ENCODE measurements at regions not wholly inside any gene's neighbourhood (a gene's known extent, or its start where the extent isn't known, plus 50 kb on each side); places are given as distances from the start of the nearest gene placed in this dataset.
"Not testable (repeated sequence)": the region's sequence is repeated elsewhere in the genome, so short reads cannot be mapped to it uniquely, and the experiment has no call there.

DNA sequence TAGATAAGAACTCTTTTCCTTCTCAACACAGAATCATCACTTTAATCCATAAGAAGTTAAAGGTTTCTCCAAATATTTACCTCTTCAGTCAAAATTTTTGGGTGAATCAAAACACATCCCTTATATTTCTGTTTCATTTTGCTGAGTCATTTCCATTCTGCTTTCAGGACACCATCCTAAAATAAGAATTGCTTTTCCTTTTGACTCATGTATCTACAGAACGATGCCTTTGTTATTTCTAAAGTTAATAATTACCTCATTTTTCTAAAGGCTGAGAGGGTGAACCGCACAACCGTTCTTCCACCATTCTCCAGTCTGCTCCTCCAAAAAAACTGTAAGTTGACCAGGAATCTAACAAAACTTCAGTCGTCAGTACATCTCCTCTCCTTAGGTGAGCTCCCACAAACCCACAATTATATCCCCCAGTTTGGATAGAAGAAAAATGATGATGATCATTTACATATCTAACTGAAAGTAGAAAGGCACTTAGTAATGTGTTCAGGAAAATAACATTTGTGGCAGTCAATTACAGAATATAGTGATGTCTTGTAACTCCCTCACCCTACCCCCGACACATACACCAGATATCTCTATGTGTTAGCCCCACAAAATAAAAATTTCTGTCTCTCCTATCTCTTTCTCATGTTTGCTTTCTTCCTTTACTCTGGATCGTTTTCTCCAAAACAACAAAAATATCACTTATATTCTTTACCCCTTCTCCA lies 162.5 kb downstream of the RAD51AP2 start:
- DNase-seq: no peak

GRCh38 chr2:17353263-17353662 lies 165.0 kb downstream of the RAD51AP2 start:
- DNase-seq: no peak

- DNase-seq: not testable (repeated sequence)
Observed at GRCh38 chr2:17342692-17343091, 175.5 kb downstream of the RAD51AP2 start.

DNA sequence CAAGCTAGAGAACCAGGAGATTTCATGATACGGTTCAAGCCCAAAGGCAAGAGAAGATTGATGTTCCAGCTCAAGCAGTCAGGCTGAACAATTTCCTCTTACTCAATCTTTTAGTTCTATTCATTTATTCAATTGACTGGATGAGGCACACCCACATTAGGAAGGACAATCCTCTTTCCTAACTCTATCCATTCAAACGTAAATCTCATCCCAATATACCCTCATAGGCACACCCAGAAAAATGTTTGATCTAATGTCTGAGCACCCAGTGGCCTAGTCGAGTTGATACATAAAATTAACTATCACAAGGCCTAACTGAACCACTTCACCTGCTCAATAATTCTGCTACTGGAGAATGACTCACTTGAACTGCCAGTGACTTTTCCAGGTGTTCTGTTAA lies 180.7 kb downstream of the RAD51AP2 start:
- DNase-seq: no peak

- DNase-seq: no peak
Observed at GRCh38 chr2:17336458-17336857, 181.8 kb downstream of the RAD51AP2 start.

DNA sequence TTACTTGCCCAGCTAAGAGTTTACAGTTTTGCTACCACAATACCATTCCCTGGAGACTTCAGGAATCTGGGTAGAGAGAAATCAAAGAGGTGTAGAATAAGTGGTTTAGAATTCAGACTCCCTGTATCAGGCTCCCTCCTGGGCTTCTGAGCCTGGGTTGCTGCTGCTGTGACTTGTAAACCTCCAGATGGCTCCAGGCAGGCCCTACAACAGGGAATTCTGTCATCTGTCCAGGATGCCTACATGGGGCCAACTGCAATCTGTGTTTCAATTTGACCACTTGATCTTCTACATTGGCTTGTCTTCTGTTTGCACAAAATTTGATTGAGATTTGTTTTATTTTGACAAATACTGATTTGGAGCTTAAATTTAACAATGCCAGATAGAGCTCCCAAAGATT lies 183.9 kb downstream of the RAD51AP2 start:
- DNase-seq: no peak

GRCh38 chr2:17331636-17332035 lies 186.6 kb downstream of the RAD51AP2 start:
- DNase-seq: no peak

DNA sequence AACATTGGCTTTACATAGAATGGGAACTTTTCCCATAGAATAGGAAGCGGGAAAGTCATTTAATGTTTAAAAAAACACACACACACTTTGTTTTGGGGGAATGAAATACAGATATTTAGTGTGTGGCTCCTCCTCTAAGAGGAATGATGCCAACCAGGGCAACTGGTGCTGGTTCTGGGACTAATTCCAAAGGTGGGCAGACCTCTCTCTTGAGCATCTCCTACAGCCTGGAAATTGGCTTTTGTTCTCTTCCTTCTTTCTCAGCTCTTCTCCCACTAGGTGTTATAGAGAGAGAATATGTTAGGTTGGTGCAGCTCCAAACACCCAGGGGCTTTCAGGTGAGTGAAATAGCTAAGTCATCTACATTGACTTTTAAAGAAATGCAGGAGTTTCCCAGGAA lies 190.1 kb downstream of the RAD51AP2 start:
- DNase-seq: no peak

GRCh38 chr2:17327649-17328048 lies 190.6 kb downstream of the RAD51AP2 start:
- DNase-seq: no peak

DNA sequence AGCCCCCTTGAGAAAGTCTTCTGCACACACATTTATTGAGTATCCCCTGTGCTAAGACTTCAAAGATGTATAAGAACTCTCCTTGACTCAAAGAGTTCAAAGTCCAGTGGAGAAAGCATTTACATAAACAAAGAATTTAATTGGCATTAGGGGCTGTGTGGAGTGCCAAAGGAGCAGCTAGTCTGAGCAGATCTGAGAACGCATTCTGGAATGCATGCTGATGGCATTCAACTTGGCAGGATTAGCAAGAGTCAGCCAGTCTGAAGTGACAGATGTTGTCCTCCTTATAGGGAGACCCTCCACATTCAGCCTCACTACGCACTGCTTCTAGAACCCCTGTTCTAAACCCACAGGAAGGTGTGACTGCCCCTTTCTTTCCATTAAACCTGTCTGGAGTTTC lies 191.5 kb downstream of the RAD51AP2 start:
- no peak for DNase-seq

DNA sequence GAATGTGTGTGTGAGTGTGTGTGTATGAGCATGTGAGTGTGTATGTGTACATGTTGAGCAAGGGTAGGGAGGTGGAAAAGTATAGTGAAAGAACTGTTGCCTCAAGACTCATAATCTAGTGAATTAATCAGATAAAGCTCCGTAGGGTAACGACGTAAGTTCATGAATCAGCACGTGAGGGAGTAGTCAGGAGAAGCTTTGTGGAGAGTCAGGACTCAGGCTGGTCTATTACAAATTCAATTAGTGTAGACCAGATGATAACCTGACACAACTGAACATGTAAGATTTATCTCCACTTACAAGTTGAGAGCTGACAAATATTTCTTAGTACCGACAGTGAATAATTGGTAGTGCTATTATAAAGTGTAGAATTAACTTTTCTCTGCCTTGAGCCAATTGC lies 194.5 kb downstream of the RAD51AP2 start:
- DNase-seq: no peak

DNA sequence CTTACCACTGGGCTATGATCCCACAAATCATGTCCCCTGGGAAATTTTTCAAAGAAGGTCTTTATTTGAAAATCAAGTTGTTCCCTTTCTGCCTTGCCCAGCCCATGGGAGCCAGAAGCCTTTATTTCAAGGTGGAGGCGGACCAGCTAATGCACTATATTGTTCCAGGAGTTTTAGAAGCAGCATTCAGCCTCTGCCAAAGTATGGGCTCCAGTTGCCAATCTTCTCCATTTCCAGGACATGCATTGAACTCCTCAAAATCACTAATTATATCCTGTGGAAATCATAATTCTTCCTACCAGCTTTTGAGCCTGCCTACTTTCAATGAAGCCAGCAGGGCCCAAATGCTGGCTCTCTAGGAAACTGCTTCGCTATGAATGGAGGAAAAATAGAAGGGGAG lies 195.8 kb downstream of the RAD51AP2 start:
- DNase-seq: no peak

DNA sequence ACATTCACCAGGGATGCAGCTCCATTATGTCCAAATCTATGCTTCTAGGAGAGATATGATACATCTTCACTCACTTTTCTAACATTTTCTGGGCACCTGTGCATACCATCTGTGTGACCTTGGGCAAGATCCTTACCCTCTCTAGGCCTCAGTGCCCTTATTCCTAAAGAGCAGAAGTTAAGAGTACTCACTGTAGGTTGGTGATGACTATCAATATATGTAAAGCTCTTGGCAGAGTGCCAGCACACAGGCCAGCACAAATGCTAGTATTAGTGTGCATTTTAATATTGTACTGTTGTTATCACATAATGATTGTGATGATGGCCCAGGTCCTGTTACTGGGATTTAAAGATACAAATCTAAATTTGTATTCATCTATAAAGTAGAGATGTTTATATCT lies 199.2 kb downstream of the RAD51AP2 start:
- DNase-seq: no peak

DNA sequence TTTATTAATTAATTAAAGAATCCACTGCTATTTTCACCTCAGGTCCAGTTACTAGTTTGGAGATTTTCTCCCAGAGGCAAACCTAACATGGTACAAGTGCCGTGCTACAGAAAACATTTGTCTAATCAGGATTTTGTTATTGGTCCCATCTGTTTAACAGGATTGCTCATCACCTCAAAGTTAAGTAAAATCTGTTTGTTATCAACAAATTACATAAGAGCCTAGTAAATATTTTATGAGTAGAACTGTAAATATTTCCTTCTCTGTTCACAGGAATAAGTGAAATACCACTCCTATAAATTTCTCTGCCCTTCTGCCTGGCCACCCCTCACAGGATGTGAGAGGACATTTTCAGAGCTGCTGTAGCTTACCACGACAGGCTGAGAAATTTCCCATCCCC lies 200.2 kb downstream of the RAD51AP2 start:
- no peak for DNase-seq

- DNase-seq: no peak
Observed at GRCh38 chr2:17317439-17317976, 200.7 kb downstream of the RAD51AP2 start.

DNA sequence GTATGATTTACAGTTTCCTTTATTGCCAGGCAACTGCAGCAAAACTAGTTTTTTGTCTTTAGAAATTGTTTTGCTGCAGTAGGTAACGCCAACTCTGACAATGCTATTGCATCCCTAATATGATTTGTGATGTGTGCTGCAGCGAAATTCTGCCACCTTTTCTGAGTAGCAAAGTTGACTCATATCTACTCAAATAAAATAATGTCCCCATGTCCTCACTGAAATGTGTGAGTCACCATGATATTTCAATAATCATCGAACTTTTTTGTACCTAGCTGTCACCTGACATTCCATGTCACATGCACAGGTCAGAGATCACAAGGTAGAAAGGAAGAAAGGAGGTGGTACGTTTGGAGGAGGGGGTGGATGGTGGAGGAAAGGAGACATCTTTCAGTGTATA lies 205.0 kb downstream of the RAD51AP2 start:
- DNase-seq: no peak

- no peak for DNase-seq
Observed at GRCh38 chr2:17311771-17312511, 206.3 kb downstream of the RAD51AP2 start.

DNA sequence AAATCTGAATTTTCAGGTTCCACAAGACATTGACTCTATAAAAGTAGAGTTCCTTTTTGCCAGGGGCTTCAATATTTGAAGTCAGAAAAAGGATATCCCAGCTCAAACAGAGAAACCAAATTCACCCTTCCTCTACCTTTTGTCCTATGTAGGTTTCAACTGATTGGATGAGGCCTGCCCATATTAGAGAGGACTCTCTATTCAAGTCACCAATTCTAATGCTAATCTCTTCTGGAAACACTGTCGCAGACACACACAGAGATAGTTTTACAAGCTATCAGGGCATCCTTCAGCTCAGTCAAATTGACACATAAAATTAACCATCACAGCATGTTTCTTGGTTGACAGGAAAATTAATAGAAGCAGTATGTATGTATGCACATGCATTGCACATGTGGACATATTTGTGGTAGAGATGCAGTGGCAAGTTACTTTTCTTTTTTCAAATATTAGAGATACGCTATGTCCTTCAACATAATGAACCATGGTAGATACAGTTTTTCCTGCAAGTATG lies 207.1 kb downstream of the RAD51AP2 start:
- DNase-seq: no peak

DNA sequence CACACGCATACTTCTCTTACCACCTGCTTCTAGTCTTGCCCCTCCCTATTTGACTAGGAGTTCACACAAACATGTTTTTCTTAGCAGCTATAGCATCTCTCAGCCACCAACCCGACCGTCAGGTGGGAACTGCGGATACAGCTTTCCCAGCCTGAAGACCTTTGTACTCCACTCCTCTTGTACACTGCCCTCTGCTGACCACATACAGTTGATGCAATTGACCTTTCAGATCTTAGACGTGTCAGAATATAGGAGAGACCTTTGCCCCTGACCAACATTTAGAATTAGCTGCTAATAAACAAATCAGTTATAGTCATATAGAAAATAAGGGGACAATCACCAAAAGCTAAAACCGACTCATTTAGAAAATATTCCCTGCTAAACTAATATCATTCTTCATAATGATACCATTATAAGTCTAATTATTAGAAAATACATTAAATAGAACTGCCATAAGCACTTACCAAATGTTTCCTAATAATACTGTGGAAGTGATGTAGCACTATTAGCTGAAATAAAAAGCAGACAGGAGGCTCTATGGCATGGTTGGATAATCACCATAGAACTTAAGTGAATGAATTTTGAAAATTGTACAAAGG lies 208.4 kb downstream of the RAD51AP2 start:
- DNase-seq: no peak

DNA sequence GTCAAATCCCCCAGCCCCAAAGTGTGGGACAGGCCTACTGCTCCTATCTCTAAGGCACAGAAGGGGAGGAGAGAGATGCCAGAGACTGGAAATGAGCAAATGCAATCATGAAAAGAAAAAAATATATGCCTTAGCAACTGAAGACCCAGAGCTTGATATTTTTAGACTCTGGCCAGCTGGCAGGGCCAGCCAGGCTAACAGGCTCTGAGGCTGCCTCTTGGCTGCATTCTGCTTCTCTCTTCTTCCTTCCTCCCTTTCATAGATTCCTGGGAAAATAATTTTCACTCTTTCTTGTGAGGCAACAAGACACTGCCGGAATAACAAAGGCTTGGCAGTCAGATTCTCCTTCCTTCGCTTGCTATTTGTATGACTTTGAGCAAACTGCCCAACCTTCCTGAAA lies 209.1 kb downstream of the RAD51AP2 start:
- no peak for DNase-seq

DNA sequence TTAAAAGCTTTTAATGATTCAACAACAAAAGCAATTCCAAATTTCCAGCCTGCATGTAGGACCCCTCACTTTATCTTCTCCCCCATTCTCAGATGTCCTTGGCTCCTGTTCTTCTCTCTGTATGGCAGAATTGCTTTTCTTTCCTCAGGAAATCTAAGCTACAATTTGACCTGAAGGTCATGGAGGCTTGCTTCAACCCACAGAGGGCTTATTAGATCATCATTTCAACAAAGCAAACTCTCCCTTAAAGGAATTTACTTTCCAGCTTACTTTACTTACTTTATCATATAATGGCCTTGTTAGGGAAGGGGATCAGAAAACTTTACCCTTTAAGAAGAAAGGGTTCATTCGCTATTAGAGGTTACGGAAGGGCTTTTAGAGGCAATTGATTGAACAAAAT lies 211.5 kb downstream of the RAD51AP2 start:
- no peak for DNase-seq

DNA sequence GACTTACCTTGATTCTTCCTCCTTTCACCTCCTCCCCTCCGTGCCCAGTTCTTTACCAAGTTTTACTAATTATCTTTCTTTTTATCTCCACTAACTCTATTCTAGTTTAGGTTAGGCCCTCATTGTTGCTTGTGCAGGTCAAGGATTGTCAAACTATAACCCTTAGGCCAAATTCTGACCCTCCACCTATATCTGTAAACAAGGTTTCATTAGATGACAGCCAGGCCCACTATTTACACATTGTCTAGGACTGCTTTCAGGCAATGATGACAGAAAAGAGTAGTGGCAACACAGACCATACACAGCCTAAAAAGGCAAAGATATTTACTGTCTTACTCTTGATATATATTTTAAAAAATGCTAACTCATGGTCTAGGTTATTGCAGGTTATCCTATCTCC lies 212.0 kb downstream of the RAD51AP2 start:
- DNase-seq: no peak

DNA sequence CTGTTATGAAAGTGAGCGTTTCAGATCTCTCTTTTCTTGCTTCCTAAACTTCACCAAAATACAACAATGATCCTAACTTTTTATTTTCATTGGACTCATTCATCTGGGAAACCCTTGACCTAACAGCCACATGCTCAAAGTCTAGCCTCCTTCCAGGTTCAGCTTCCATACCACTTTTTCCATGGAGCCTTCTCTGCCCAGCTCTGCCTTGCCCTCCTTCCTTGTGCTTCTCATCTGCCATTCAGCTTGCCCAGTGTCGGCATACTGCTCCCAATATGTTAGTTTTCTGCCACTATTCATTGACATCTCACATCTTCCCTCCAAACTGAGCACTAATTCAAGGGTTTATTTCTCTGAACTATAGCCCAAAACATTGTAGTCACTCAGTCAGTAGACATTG lies 214.7 kb downstream of the RAD51AP2 start:
- no peak for DNase-seq

GRCh38 chr2:17303054-17303453 lies 215.2 kb downstream of the RAD51AP2 start:
- DNase-seq: no peak

Data from stimulated activated CD4-positive, alpha-beta T cell treated with anti-CD3 and anti-CD28 coated beads, Interleukin-2, amount 100 ng/mL, for 24 hours (primary cell).